NCI-H2107 treated with DMSO at 0.1 percent for 48 hours (cell line): ENCODE measurements at regions not wholly inside any gene's neighbourhood (a gene's known extent, or its start where the extent isn't known, plus 50 kb on each side); places are given as distances from the start of the nearest gene placed in this dataset.

Experiments used
- DNase-seq: peaks from one replicate; lab custom pipeline; 2025; ENCODE audit not compliant: unreplicated experiment; lab: John Stamatoyannopoulos, UW

DNA sequence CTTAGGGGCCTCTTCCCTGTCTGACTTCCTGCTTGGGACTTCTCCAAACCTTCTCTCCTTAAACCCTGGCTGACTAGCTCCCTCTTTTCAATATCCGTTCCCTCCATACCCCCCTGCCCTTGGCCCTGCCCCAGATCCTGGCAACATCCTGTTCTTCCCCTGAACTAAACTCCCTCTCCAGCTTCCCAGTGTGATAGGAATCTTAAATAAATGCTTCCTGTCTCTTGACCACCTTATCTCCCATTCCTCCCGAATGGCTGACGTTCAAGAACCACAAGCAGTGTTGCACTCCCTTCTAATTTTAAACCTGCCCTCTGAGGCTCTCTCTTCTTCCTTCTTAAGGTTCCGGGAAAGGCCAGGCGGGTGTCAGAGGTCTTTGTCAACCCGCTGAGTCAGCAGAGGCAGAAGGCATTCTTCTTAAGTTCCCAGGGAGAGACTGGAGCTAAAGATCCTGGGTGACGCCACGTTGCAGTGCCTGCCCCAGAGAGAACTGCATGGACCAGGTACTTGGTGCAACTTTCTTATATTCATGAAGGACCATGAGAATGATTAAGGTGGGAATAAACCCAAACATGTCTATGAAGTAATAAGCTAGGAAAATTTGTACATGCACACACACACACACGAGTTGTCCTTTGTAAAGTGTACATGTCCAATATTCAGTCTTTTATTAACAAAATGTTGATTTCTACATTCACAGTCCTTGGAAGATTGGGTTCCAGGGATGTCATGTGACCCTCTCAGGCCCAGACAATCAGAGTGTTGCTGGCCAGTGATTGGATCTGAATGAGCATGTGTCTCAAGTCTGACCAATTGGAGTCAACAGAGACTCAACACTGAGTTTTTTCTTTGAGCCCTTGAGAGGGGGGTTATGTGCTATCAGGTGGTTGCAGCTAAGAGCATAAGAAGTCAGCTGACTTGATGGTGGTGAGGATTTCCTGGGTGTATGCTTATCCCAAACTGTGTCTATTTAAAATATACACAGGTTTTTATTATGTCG, 420.2 kb upstream of the TBX3 start:
- no peak for DNase-seq

DNA sequence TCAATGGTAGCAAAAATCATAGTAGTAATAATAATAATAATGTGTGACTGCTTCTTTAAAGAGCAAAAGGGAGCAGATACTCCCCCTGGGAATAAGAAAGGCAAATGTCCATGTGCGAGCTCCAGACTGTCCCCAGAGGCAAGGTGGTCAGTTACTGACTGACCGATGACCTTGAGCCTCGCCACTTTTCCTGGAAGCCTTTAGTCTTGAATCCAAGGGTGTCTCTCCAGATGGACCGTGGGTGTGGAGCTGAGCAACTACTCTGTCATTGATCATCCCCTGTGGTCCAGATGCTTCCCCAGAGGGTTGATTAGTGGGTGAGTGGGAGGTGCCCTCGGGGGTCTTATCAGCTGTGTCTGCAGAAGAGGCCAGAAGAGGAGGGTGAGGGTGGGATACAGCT, 418.5 kb upstream of the TBX3 start:
- DNase-seq, result no peak

DNA sequence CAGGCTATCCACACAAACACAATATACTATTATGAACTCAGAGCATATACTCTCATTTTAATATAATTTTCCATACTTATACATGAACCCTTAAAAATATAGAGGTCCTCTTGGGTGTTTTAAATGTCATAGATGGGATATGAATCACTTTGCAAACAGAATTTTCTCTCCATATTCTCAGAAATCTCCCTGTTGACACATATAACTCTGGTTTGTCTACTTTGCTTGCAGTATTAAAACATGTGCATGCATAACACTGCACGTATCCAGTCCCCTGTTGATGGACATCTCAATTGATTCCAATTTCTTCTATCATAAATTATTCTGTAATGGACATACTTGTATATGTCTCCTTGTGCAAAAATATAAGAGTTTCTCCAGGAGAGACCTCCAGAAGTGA, 417.5 kb upstream of the TBX3 start:
- DNase-seq, result no peak

DNA sequence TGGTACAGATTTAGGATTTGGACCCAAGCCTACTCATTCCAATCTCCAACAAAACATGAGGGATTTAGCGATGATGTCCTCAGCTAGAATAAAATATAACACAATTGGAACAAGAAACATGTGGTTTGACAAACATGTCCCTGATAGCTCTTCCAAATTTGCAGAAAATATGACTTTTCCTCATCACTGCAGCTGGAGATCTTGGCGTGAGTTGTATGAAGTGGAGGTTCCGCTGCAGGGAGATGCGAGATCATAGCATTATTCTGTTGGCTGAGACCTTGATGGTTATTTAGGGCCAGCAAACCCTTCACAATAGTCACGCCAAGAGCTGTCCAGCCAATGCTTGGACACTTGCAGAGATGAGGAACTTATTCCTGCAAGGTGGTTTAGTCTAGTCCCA, 413.4 kb upstream of the TBX3 start:
- no peak for DNase-seq

DNA sequence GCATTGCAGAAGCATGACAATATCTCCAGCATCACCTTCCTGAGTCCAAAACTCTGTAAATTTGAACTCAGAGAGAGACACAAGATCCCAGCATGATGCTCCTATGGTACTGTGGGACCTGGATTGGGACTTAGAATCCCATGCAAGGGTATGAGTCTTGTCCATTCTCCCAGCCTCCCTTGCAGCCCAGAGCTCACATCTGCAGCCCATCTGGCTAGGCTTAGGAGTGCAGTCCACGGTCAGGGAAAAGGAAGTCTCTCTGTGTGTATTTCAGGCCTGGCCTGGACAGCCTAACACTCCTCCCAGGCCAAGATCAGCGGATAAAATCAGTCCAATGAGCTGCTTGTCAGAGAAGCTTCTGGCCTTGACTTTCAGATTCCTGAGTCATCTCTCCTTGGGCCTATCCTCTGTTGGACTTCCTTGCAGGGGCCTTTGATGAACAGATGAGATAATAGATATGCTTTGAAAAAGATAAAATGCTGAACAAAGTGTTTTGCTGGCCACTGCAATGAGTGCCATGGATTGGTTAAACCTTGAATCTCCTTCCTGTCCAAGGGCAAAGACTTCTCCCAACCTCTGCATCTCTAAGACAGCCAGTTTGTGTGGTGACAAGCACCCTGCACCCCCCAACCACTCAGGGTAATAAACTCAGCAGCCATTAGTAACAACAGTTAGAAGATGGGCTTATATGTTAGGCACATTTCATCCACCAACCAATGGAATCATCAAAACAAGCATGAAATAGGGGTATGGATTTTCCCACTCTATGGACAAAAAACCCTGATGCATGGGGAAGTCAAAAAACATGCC, 412.8 kb upstream of the TBX3 start:
- no peak for DNase-seq

DNA sequence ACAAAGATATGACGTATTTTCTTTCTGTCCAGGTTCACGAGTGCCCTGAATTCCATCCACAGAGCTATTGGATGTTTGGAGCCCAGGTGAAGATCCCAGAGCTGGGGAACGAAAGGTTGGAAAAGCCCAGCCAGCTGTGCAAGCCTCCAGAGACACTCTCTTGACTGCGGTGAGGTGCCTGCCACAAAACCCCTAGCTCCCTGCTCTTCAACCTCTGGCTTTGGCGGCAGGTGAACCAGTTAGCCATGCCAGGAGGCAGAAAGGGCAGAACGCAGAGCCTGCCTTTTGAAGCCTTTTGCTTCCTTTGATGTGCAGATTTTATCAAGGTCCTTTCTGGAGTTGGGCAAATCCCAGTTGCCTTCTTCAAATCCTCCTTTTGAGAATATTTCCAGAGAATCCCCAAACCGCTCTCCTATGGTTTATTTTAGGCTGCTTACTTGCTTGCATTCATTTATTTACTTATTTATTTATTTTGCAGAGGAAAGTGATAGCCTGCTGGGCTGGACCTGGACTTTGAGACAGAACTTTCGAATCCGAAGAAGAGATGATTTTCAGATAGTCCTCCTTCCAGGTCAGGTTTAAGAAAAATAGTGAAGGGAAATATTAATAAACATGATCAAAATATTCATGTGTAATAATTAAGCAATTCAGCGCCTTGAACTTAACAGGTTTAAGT, 411.2 kb upstream of the TBX3 start:
- DNase-seq, result no peak

DNA sequence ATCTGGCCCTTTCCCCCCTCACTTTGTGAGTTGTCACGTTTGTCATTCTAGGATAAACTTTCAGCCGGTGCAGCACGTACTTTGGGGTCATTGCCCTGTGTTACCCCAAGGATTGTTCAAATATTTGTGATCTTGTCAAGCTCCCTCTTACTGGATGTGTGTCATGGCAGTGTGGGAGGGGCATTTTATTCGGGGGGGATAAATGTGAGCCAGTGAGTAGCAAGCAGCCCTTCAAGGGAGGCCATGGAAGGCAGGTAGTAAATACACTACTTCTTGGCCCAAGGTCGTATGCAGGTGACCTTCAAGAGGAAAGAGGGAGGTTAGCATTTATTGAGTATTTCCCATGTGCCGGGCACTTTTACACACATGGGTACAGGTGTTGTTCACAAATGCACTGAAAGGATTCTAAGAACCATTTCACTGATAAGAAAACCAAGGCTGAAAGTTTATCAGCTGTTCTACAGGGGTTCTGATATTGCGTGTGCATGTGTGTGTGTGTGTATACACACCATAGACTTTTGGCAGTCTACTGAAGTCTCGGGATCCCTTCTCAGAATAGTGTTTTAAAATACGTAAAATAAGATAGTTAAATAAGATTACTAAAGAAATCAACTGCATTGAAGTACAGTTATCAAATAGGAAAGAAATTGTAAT, 410.3 kb upstream of the TBX3 start:
- DNase-seq, result no peak

DNA sequence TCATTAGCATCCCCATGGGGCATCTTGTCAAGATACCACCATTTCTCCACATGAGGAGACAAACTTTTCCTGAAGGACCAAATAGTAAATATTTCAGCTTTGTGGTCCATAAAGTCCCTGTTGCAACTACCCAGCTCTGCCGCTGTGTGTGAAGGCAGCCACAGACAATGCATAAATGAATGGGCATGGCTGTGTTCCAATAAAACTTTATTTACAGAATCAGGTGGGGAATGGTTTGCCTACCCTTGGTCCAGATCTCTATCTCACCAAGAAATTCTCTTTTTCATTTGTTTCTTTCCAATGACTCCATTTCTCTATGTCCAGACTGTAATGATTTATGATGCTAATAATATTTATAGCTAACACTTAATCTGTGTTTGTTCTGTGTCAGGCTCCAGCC, 409.3 kb upstream of the TBX3 start:
- no peak for DNase-seq

DNA sequence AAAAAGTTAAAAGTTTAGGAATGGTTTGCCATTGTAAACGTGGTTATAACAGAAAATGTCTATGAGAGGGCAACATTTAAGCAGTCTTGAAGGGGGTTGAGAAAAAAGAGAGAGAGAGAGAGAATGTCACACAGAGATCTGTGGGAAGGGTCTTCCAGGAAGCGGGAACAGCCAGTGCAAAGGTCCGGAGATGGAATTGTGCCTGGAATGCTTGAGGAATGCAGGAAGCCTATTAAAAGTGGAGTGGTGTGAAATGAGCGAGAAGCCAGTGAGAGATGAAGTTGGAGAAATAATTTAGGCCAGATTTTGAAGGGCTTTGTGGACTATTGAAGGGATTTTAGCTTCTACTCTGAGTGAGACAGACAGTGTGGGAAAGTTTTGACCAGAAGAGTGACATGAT, 406.8 kb upstream of the TBX3 start:
- DNase-seq, result no peak

DNA sequence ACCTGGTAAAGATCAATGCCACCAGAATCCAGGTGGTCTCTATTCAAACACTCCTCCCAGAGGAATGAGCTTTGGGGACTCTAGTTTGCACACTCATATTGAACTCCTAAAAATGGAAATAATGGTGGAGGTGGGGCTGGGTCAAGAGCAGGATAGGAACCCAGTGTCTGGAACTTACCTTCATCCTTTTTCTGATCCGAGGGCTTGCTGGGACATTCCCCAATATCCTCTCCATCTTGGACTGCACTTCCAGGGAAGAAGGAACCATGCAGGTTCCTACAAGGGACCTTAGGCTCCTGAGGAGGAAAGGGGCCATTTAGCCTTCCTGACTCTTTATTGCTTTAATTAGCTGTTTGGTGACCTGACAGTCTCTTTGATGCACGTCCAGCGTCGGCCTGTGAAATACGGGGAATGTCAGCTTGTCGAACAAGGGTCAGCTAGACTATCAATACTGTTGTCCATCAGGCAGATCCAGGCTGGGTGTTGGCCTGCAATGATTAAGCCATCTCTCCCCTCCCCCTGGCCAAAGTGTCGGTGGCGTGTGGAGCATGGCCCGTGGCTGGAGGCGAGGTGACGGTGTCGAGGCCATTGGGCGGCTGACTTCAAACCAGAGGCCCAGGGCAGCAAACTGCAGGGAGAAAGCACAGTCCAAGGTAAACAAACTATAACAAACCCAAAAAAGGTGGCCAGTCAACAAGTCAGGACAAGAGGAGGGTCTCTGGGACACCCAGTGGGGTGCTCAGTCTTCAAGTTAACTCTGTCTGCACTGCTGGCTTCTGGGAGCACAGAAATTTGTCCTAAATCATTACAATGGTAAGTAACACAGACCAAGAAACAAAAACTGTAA, 405.2 kb upstream of the TBX3 start:
- DNase-seq, result no peak

DNA sequence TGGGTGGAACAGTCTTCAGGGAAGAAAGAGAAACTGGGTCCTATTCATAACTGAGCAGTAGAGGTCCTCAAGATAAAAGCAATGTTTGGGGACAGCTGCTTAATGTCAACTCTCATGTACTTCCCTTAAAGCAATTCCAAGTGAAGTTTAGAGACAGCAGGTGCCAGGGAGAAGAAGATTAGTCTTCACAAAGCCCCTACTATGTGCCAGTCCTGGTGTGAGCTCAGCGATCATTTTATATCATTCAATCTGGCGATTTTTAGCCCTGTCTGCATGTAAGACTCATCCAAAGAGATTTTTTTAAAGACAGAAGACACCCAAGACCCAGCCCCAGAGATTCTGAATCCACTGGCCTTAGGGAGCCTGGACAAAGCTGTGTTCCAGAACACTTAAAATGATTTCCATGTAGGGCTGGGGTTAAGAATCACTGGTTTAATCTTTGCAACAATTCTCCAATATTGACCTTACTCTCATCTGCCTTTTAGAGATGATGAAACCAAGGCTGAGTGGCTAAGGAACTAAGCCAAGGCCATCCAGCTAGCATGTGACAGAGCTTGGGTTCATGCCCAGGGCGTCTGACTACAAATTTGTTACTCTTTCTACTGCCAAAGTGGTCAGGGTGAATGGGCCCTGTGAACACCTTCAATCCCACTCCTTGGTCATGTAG, 404.5 kb upstream of the TBX3 start:
- DNase-seq, result no peak

DNA sequence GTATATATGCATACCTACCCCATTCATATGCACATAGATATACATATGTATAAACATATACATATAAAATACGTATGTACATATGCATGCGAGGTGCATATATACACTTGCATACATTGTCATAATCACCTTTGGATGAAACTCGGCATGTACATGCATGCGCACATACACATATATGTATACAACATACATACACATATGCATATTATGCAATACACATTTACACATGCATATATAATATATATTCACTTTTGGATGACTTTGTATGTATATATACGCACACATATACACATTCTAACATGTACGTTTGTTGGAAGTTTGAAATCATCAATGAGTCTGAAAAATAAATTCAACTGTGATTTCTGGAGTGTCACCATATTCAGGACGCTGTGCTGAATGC, 401.6 kb upstream of the TBX3 start:
- no peak for DNase-seq

DNA sequence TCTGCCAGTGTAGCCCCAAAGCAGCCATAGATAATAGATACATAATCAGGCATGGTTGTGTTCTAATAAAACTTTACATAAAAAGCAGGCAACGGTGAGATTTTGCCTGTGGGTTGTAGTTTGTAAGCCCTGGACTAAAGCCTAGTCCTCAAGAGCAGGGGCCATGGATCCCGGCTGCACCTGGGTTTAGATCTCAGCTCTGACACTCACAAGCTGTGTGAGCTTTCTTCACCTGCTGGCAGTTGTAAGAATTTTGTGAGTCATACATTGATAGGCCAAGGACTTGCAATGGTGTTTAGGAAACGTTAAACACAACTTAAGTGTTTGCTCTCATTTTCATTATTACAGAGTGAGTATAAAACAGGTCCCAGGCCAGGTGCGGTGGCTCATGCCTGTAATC, 395.8 kb upstream of the TBX3 start:
- no peak for DNase-seq

DNA sequence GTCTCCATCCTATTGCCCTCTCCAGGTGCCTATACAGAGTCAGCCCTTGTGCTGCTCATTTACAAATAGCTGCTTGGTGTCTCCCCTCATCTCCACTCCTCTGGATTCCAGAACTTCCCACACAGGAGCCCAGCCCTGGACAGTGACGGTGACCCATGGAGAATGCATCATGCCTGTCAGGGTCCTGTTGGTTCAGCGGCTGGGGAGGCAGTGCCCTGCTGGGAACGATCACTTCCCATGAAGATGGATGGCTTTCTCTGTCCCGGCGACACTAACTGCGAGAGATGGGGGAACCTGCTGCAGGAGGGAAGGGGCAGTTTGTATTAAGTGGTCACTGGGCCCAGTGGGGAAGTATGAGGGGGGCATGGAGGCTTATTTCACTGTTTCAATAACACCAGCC, 395.0 kb upstream of the TBX3 start:
- no peak for DNase-seq

DNA sequence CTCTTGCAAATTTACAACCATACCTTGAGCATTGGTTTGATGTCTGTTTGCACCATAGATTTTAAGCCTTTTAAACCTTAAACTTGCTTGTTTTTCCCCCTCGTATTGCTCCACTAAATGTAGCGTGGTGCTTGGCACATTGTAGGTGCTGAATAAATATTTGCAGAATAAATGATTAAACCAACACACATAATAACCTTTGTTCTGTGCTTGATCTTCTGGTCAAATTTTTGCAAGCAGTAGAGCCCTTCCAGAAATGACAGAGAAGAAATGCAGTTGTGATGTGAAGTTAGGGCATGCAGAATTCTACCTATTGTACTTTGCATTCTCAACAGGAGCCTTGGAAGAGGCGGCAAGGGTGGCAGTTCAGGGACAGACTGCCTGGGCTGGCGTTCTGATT, 394.4 kb upstream of the TBX3 start:
- no peak for DNase-seq

DNA sequence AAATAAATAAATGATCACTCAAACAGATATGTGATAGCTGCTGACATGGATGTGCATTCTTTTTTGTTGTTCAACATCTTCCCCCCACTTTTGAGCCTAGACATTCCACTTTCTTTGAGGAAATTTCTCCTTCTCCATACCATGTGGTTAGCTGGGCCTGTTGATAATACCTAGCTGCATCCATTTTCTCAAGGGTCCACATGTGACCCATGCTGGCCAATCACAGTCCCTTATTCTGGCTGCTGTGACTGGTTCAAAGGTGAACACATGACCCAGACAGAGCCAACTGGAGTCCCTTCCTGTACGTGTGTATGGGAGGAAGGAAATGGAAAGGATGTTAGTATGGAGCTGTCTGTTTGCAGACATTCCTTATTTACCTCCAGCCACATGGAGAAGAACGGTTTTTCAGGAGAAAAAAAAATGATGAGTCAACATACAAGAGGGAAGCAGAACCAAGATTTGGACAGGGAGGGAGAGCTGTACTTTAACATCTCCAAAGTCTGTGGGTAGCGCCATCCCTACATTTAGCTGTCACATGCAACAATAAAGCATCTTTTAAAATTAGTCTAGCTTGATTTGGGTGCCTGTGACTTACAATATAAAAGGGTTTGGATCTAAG, 391.7 kb upstream of the TBX3 start:
- no peak for DNase-seq

DNA sequence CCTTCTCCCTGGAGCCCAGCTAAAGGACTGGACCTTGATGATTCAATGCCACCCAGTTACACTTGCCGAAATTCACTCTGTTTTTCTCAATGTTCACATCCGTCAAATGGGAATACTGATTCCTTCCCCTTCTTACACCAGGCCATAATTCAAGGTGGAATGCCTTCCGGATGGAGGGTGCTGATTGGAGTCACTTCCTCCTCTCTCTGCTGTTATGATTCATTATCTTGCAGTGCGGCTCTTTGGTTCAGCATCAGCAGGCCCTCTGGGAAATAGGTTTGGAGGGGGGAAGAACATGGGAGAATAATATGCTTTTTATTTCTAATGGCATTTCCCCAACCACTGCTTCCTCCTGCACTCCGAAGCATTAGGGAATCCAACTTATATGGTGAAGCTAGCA, 390.6 kb upstream of the TBX3 start:
- DNase-seq, result no peak

DNA sequence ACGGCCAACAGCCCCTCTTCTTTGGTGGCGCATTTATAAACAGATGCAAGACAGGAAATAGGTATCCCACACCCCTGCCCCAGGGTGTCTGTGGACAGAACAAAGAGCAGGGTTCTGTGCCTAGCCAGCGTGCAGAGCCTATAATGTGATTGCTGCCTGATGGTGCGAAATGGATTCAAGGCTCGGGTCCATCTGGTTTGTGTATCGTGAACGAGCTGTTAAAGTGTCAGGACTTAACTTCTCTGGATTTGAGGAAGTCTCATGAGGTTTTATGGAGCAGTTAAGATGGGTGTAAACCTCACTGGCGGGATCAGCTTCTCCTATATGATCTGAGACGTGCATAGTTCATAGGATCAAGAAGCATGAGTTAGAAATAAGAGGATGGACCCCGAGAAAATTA, 388.7 kb upstream of the TBX3 start:
- DNase-seq, result no peak

DNA sequence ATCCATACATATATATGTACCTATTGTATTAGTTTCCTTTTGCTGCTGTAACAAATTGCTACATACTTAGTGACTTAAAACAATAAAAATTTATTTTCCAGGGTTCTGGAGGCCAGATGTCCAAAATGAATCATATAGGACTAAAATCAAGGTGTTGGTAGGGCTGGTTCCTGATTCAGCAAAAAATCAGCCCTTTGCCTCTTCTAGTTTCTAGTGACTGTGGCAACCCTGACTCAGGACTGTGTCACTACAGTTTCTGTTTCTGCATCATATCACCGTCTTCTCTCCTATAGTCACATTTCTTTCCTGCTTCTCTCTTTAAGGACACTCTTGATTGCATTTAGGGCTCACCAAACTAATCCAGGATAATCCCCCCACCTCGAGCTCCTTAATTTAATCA, 386.3 kb upstream of the TBX3 start:
- no peak for DNase-seq
